ENCODE measurements at regions not wholly inside any gene's neighbourhood (a gene's known extent, or its start where the extent isn't known, plus 50 kb on each side); places are given as distances from the start of the nearest gene placed in this dataset.

DNA sequence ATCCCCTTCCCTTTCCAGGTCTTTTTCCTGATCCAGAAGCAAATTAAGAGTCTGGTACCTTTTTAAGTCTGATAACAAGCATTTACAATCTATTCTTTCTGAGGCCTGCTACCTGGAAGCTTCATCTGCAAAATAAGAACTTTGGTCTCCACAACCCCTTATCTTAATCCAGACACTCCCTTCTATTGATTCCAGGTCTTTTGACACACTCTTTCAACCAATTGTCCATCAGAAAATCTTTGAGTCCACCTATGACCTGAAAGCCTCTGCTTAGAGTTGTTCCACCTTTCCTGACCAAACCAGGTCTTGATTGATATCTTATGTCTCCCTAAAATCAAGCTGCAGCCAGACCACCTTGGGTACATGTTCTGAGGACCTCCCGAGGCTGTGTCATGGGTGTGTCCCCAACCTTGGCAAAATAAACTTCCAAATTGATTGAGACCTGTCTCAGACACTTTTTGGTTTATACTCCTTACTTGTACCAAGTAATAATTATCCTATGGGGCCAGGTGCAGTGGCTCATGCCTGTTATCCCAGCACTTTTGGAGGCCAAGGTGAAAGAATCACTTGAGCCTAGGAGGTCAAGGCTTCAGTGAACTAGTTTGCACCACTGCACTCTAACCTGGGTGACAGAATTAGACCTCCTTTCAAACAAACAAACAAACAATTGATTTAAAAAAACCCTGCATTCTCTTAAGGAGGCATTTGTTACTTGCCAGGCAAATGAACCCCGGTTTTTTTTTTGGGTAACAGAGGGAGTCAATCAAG lies 126.1 kb downstream of the MAP3K21 start:
- TF ChIP-seq, protein P1, sequence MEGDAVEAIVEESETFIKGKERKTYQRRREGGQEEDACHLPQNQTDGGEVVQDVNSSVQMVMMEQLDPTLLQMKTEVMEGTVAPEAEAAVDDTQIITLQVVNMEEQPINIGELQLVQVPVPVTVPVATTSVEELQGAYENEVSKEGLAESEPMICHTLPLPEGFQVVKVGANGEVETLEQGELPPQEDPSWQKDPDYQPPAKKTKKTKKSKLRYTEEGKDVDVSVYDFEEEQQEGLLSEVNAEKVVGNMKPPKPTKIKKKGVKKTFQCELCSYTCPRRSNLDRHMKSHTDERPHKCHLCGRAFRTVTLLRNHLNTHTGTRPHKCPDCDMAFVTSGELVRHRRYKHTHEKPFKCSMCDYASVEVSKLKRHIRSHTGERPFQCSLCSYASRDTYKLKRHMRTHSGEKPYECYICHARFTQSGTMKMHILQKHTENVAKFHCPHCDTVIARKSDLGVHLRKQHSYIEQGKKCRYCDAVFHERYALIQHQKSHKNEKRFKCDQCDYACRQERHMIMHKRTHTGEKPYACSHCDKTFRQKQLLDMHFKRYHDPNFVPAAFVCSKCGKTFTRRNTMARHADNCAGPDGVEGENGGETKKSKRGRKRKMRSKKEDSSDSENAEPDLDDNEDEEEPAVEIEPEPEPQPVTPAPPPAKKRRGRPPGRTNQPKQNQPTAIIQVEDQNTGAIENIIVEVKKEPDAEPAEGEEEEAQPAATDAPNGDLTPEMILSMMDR (conservative IDR thresholded peaks at IDR 0.05 in 1 of 2, IDR thresholded peaks at IDR 0.05 in 1 of 2; ENCODE audit: low read depth in 1 of 2, low read length in 2 of 2), result no peak
- TF ChIP-seq EZH2 (IDR thresholded peaks at IDR 0.05; ENCODE audit: low read length, missing control alignments), result no peak

Data from fibroblast of lung (primary cell).